ENCODE measurements at regions not wholly inside any gene's neighbourhood (a gene's known extent, or its start where the extent isn't known, plus 50 kb on each side); places are given as distances from the start of the nearest gene placed in this dataset.
"Not testable (repeated sequence)": the region's sequence is repeated elsewhere in the genome, so short reads cannot be mapped to it uniquely, and the experiment has no call there.

DNA sequence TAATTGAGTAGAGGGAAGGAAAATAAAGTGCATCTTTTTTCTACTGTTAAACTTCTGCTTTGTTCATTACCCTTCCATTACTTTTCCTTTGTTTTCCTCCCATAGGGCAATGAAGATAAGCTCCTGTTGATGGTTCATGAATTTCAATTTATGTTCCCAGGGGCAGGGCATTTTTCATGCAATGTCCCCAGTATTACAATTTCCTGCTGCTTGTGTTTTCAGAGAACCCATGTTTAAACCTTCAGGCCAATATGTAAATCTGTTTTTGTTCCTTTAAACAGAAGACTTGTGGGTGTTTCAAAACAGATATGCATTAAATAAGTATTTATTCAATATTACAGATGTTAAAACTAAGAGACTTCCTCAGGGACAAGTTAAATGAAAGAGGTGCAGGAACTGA is 834.5 kb downstream of the ZPLD1 start:
- no peaks in the 10 kb centered on the region for H3K9me3 ChIP-seq
- no peak overlapping the region for H3K27ac ChIP-seq
- ATAC-seq (no peak), DNase-seq (no peak)
- H3K4me1 ChIP-seq = no peaks in the 10 kb centered on the region
- no peak overlapping the region for H3K4me3 ChIP-seq
- TF ChIP-seq, protein P1, sequence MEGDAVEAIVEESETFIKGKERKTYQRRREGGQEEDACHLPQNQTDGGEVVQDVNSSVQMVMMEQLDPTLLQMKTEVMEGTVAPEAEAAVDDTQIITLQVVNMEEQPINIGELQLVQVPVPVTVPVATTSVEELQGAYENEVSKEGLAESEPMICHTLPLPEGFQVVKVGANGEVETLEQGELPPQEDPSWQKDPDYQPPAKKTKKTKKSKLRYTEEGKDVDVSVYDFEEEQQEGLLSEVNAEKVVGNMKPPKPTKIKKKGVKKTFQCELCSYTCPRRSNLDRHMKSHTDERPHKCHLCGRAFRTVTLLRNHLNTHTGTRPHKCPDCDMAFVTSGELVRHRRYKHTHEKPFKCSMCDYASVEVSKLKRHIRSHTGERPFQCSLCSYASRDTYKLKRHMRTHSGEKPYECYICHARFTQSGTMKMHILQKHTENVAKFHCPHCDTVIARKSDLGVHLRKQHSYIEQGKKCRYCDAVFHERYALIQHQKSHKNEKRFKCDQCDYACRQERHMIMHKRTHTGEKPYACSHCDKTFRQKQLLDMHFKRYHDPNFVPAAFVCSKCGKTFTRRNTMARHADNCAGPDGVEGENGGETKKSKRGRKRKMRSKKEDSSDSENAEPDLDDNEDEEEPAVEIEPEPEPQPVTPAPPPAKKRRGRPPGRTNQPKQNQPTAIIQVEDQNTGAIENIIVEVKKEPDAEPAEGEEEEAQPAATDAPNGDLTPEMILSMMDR (IDR thresholded peaks at IDR 0.05) = no peak
- no peaks in the 10 kb centered on the region for H3K27me3 ChIP-seq (ENCODE audit: insufficient read depth in 3 of 3, low read length in 2 of 3)
- intact Hi-C loops (cut with DNase I) = no loop called here
- H3K36me3 ChIP-seq (ENCODE audit: insufficient read depth in 1 of 2, low read depth in 1 of 2) = no peaks in the 10 kb centered on the region

GRCh38 chr3:103271575-103271974 is 836.8 kb downstream of the ZPLD1 start:
- no peaks in the 10 kb centered on the region for H3K9me3 ChIP-seq
- intact Hi-C loops (cut with DNase I) = no loop called here
- TF ChIP-seq, protein P1 (IDR thresholded peaks at IDR 0.05) = no peak
- H3K36me3 ChIP-seq (ENCODE audit: insufficient read depth in 1 of 2, low read depth in 1 of 2) = no peaks in the 10 kb centered on the region
- no peak overlapping the region for H3K4me3 ChIP-seq
- DNase-seq (no peak), ATAC-seq (no peak)
- H3K27me3 ChIP-seq (ENCODE audit: insufficient read depth in 3 of 3, low read length in 2 of 3) = no peaks in the 10 kb centered on the region
- 67 to 73% (median 68%) methylated on average over 2 of the region's 2 CpGs for WGBS, 3 donors
- no peaks in the 10 kb centered on the region for H3K4me1 ChIP-seq
- H3K27ac ChIP-seq = no peak overlapping the region

GRCh38 chr3:103295974-103296570 is 861.3 kb downstream of the ZPLD1 start:
- Histone ChIP-seq H3K4me3 (no peak overlapping the region), H3K36me3 (ENCODE audit: insufficient read depth in 1 of 2, low read depth in 1 of 2) (no peaks in the 10 kb centered on the region), H3K27me3 (ENCODE audit: insufficient read depth in 3 of 3, low read length in 2 of 3) (no peaks in the 10 kb centered on the region), H3K27ac (no peak overlapping the region), H3K9me3 (no peaks in the 10 kb centered on the region), H3K4me1 (no peaks in the 10 kb centered on the region)
- TF ChIP-seq, protein P1 (IDR thresholded peaks at IDR 0.05) = no peak
- intact Hi-C loops (cut with DNase I) = no loop called here
- ATAC-seq = no peak
- WGBS, 3 donors = 53 to 60% (median 56%) methylated on average over 2 of the region's 2 CpGs
- DNase-seq = no peak

DNA sequence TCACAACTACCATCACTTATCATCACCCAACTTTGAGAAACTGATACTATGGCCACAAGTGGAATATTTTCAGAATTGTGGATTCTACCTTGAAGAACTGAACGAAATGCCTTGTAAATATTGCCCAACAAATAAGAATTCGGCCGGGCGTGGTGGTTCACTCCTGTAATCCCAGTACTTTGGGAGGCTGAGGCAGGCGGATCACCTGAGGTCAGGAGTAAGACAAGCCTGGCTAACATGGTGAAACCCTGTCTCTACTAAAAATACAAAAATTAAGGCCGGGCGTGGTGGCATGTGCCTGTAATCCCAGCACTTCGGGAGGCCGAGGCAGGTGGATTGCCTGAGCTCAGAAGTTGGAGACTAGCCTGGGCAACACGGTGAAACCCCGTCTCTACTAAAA is 862.7 kb downstream of the ZPLD1 start:
- DNase-seq; H3K4me1 ChIP-seq; ATAC-seq; H3K27me3 ChIP-seq (ENCODE audit: insufficient read depth in 3 of 3, low read length in 2 of 3); H3K36me3 ChIP-seq (ENCODE audit: insufficient read depth in 1 of 2, low read depth in 1 of 2); H3K4me3 ChIP-seq; intact Hi-C loops (cut with DNase I); H3K9me3 ChIP-seq; H3K27ac ChIP-seq: not testable (repeated sequence)
- WGBS, 3 donors = 88 to 92% (median 89%) methylated on average over 11 of the region's 11 CpGs

DNA sequence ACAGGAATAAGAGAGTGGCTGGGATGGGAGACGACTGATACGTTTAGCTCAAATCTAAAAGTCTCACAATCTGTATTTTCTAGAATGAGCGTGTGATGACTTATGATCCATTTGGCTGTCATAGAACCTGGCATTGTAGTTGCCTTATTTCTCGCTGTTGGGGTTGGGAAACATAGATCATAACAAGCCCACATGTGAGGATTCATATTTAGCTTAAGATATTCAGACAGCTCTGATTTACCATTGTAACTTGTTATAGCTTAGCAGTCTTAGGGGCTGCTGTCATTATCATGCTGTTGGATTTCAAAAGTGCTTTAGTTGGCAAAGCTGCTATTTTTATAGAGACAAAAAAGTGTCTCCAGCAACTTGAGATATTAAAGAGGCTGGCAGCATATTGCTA is 871.3 kb downstream of the ZPLD1 start:
- Histone ChIP-seq H3K27me3 (ENCODE audit: insufficient read depth in 3 of 3, low read length in 2 of 3) (no peaks in the 10 kb centered on the region), H3K27ac (no peak overlapping the region), H3K4me1 (no peaks in the 10 kb centered on the region), H3K4me3 (no peak overlapping the region), H3K36me3 (ENCODE audit: insufficient read depth in 1 of 2, low read depth in 1 of 2) (no peaks in the 10 kb centered on the region), H3K9me3 (no peaks in the 10 kb centered on the region)
- 68 to 79% (median 72%) methylated on average over 4 of the region's 4 CpGs for WGBS, 3 donors
- TF ChIP-seq, protein P1 (IDR thresholded peaks at IDR 0.05) = no peak
- no peak for DNase-seq
- intact Hi-C loops (cut with DNase I) = no loop called here
- ATAC-seq = no peak

All from psoas muscle (tissue), 7 donors.